ENCODE measurements at regions not wholly inside any gene's neighbourhood (a gene's known extent, or its start where the extent isn't known, plus 50 kb on each side); places are given as distances from the start of the nearest gene placed in this dataset.

DNA sequence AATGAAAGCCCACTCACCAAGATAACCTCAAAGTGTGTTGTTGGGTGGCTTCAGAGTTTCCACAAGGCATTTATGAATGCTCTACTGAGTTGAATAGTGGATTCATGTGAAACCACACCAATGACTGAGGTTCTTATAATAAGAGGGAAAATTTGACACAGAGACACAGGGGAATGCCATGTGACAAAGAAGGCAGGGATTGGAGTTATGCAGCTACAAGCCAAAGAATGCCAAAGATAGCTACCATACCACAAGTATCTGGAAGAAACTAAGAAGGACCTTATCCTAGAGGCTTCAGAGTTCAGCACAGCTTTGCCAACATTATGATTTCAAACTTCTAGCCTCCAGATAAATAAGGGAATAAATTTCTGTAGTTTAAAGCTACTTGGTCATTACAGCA is 68.0 kb upstream of the PCDH15 start:
- no peaks in the 10 kb centered on the region for H3K36me3 ChIP-seq
- peak overlapping the region; percentile 31 for H3K27ac ChIP-seq (replicated peaks)
- peak overlapping the region; percentile 48 for H3K4me3 ChIP-seq
- intact Hi-C loops (cut with micrococcal nuclease) = no loop called here
- peaks cover 5% of the 10 kb centered on the region for H3K9me3 ChIP-seq (replicated peaks)
- H3K27me3 ChIP-seq (ENCODE audit: low read depth) = no peaks in the 10 kb centered on the region
- H3K4me1 ChIP-seq = no peaks in the 10 kb centered on the region
- DNase-seq = no peak
- TF ChIP-seq, protein P1, sequence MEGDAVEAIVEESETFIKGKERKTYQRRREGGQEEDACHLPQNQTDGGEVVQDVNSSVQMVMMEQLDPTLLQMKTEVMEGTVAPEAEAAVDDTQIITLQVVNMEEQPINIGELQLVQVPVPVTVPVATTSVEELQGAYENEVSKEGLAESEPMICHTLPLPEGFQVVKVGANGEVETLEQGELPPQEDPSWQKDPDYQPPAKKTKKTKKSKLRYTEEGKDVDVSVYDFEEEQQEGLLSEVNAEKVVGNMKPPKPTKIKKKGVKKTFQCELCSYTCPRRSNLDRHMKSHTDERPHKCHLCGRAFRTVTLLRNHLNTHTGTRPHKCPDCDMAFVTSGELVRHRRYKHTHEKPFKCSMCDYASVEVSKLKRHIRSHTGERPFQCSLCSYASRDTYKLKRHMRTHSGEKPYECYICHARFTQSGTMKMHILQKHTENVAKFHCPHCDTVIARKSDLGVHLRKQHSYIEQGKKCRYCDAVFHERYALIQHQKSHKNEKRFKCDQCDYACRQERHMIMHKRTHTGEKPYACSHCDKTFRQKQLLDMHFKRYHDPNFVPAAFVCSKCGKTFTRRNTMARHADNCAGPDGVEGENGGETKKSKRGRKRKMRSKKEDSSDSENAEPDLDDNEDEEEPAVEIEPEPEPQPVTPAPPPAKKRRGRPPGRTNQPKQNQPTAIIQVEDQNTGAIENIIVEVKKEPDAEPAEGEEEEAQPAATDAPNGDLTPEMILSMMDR (IDR thresholded peaks at IDR 0.05; ENCODE audit: borderline replicate concordance) = no peak

DNA sequence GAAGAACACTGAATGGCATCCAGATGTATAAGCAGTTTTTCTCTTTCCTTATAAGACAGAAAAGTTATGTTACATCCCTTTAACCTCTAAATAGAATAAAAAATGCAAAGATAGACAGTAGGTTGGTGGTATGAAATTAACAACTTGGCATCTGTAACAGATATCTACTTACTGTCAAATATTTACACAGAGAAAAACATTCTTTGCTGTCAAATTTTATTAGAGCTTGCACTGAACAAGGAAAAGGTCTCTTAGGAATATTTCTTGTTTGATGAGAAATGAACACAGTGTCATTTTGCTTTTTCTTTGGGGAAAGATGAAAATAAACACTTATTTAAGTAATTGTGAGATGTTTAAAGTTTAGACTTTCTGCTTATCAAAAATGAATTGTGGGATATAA is 65.6 kb upstream of the PCDH15 start:
- no peak overlapping the region for H3K27ac ChIP-seq (replicated peaks)
- peaks cover 5% of the 10 kb centered on the region for H3K9me3 ChIP-seq (replicated peaks)
- intact Hi-C loops (cut with micrococcal nuclease) = no loop called here
- no peaks in the 10 kb centered on the region for H3K36me3 ChIP-seq
- H3K27me3 ChIP-seq (ENCODE audit: low read depth) = no peaks in the 10 kb centered on the region
- TF ChIP-seq, protein P1 (IDR thresholded peaks at IDR 0.05; ENCODE audit: borderline replicate concordance) = no peak
- no peaks in the 10 kb centered on the region for H3K4me1 ChIP-seq
- peak overlapping the region; percentile 48 for H3K4me3 ChIP-seq
- no peak for DNase-seq

DNA sequence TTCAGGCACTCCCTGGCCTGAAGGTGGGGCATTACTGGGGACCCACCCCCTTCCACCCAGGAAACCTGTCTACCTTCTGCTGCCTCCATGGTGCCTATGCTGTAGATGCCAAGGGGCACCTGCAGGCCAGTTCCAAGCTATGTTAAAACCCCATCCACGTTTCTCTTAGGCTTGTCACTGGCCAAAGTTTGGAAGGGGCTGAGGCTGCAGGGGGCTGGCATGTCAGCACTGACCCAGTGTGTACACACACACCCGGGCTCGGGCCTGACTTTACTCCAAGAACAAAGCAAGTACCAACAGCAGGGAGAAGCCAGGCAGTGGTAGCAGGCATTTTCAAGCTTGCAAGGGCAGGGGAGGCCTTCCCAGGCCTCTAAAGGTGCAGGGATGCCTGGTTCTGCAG is 53.8 kb upstream of the PCDH15 start:
- H3K36me3 ChIP-seq = no peaks in the 10 kb centered on the region
- TF ChIP-seq, protein P1 (IDR thresholded peaks at IDR 0.05; ENCODE audit: borderline replicate concordance) = no peak
- intact Hi-C loops (cut with micrococcal nuclease) = no loop called here
- H3K4me3 ChIP-seq = no peak overlapping the region
- no peak for DNase-seq
- H3K9me3 ChIP-seq (replicated peaks) = peaks cover 14% of the 10 kb centered on the region
- no peak overlapping the region for H3K27ac ChIP-seq (replicated peaks)
- H3K4me1 ChIP-seq = no peaks in the 10 kb centered on the region
- H3K27me3 ChIP-seq (ENCODE audit: low read depth) = no peaks in the 10 kb centered on the region

DNA sequence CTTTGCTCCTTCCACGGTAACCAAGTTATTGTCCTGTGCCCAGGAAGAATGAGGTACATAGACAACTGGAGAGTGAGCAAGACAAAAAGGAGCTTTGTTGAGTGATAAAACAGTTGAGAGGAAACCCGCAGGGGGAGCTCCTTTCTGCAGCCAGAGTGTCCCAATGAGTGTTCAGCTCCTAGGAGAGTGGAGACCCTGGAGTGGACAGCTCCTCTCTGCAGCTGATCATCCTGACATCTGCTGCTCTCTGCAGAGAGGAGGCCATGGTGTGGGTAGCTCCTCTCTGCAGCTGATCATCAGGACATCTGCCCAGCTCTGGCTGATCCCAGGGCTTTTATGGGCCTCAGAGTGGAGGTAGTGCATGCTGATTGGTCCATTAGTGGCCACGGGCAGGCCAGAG is 53.4 kb upstream of the PCDH15 start:
- H3K9me3 ChIP-seq (replicated peaks) = peaks cover 14% of the 10 kb centered on the region
- H3K4me3 ChIP-seq = no peak overlapping the region
- no peaks in the 10 kb centered on the region for H3K4me1 ChIP-seq
- no peak overlapping the region for H3K27ac ChIP-seq (replicated peaks)
- intact Hi-C loops (cut with micrococcal nuclease) = no loop called here
- no peak for DNase-seq
- no peaks in the 10 kb centered on the region for H3K36me3 ChIP-seq
- no peaks in the 10 kb centered on the region for H3K27me3 ChIP-seq (ENCODE audit: low read depth)
- TF ChIP-seq, protein P1 (IDR thresholded peaks at IDR 0.05; ENCODE audit: borderline replicate concordance) = no peak

DNA sequence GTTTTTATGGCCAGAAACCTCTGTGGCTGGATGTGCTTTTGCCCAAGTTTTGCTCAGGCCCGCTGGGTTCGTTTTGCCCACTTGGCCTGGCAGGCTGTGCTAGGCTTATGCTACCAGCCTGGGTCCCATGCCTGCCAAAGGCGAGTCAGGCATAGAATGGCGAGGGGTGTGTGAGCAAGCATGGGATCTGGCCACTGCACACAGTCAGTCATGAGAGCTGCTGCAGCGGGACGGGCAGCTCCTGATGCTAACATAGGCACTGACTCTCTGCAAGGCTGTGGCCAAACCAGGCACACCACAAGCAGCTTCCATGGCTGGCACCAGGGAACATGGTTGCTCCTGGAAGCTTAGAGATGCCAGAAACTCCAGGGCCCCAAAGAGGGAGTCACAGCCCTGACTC is 52.9 kb upstream of the PCDH15 start:
- TF ChIP-seq, protein P1 (IDR thresholded peaks at IDR 0.05; ENCODE audit: borderline replicate concordance) = no peak
- Histone ChIP-seq H3K4me1 (no peaks in the 10 kb centered on the region), H3K4me3 (no peak overlapping the region), H3K27me3 (ENCODE audit: low read depth) (no peaks in the 10 kb centered on the region), H3K9me3 (replicated peaks) (peaks cover 14% of the 10 kb centered on the region), H3K27ac (replicated peaks) (no peak overlapping the region), H3K36me3 (no peaks in the 10 kb centered on the region)
- no peak for DNase-seq
- intact Hi-C loops (cut with micrococcal nuclease) = no loop called here
